Hippocampal formation (tissue), 2 donors: ENCODE measurements at regions not wholly inside any gene's neighbourhood (a gene's known extent, or its start where the extent isn't known, plus 50 kb on each side); places are given as distances from the start of the nearest gene placed in this dataset.
A peak's percentile ranks its signal among the peaks of the same experiment; 100 is the strongest.

Source experiments
- DNase-seq, 2 donors: peaks; one replicate each; lab custom pipeline; 2025; lab: John Stamatoyannopoulos, UW

- DNase-seq, result no peak
Observed at GRCh38 chr13:22189176-22190048, 518.5 kb downstream of the FGF9 start.

- DNase-seq, result no peak
Observed at GRCh38 chr13:22193070-22193469, 522.2 kb downstream of the FGF9 start.

GRCh38 chr13:22194106-22194805 lies 523.4 kb downstream of the FGF9 start:
- no peak for DNase-seq

GRCh38 chr13:22195726-22196125 lies 524.9 kb downstream of the FGF9 start:
- no peak for DNase-seq

DNA sequence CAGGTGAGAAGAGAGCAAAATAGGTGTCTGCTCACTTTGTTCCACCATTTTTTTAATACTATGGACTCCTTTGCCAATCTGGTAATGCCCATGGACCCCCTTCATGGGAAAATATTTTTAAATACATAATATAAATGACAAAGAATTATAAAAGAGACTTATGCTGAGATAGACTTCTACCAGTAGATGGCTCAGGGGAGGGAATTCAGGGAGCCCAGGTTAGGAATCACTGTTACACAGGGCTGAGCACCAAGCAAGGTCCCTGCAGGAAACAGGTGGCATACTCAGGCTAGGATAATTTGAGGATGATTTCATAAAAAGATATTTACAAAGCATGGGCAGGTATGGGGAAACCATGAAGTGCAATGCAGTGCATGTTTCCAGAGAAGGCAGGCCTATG lies 525.9 kb downstream of the FGF9 start:
- DNase-seq, result no peak

DNA sequence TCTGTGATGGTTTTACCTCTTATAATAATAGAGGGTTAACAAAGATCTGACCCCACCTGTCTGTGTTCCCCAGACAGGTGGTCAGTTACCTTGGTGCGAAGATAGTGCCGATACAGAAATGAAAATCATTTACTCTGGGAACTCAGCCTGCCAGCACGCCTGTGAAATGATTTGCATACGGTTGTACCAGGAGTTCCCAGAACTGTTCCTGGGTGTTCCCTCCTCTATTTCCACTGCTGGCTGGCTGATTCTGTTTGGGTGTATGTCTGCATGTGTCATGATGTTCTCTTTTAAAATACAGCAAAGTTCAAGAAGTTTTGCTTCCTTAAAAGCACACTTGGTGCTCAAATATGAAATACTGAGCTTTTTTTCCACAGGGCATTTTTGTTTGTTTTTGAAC lies 527.1 kb downstream of the FGF9 start:
- DNase-seq, result peak in 1 of 2 donors; percentile 6

DNA sequence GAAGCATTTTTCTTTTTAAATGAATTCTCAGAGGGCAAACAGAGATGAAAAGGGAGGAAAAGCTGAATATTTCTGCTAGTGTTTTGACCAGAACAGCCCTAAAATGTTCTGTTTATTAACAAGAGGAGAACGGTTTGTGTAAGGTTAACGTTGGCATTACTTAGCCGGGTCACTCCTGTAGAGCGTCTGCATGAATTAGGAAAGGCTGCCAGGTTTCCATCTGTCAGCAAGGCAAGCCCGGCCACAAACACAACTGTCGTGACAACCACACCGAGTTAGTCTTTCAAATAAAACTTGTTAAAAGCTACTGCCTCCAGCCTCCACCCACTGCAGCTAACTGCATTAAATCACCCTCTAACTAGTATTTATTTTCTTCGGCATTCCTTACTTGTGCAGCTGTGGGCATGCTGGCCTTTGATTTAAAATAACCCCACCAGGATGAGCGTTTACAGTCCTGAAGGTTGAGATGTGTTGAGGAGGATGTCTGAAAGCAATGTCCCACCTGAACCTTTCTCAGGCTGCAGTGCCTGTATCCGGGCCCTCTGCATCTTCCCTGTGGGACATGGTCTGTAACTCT lies 527.9 kb downstream of the FGF9 start:
- no peak for DNase-seq

- DNase-seq, result no peak
Observed at GRCh38 chr13:22200440-22200839, 529.6 kb downstream of the FGF9 start.

DNA sequence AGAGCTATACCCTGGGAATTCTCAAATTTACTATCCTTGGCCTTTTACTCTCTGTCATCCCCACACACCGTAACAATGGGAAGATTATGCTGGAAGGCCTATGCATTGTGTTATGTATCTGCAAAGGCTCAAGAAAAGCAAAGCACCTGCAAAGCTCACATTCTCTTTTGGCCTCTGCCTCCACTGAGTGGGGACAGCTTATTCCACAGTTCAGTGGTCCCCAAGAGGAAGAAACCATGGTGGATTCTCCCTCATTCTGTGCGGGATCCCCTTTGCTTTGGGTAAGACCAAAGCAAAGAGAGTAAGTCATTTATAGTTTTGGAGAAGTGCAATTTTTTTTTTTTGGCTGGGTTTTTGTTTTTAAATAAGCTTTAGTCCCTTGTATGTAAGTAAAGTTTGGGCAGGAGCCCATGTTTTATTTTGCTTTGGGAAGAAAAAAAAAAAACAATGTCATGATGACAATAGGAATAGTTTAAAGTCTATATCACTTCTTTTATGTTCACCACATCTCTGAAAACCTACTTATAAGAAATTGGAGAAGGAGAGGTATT lies 530.6 kb downstream of the FGF9 start:
- DNase-seq, result no peak

GRCh38 chr13:22210134-22210930 lies 539.5 kb downstream of the FGF9 start:
- no peak for DNase-seq

DNA sequence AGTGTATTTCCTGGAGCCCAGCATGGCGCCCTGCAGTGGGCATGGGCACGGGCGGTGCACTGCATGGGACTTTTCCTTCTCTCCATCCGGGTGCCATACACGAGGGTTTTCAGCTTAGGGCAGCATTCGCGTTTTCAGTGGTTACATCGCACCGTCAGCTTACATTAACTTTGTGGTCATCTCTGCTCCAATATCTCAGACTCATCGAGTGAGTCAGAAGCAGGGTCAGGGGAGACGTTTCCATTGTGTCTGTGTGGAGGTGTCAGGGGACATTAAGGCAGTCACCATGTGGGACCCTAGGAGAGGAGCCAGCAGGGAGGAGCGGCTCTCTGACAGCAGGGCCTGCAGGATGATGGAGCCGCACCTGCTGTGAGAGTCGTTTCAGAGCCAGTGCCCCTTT lies 541.0 kb downstream of the FGF9 start:
- no peak for DNase-seq

DNA sequence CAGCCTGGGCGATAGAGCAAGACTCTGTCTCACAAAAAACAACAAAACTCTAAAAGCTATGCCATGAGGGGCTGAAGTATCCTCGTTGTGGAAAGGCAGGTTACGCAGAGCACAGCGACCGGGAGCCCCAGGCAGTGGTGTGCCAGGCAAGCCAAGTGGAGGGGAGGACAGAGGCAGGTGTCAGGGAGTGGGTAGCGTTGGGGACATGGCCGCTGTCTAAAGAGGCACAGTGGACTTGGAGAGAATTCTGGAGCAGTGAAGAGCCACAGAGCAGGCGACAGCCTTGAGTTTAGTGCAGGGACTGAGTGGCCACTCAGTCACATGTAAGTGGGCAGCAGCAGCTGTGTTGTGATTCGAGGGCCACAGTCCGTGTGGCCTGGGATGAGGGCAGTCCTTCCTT lies 541.7 kb downstream of the FGF9 start:
- DNase-seq, result no peak

DNA sequence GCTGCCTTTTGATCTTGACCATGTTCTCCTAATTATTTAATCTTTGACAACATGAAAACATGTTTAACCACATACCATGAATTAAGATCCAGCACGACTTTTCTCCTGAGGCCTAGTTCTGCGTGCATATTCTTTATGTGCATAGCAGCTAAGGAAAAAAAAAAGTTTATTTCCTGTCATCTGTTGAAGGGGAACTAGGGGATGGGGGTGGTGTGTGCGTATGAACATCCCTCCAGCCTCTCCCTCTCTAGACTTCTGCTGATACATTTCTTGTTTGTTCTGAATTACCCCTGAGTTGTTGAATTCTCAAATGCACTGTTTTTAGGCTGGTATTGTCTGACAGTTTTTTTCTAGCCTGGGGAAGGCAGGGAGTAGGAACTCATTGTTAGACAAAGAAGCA lies 543.3 kb downstream of the FGF9 start:
- DNase-seq, result no peak

GRCh38 chr13:22218797-22219196 lies 547.9 kb downstream of the FGF9 start:
- DNase-seq, result no peak

DNA sequence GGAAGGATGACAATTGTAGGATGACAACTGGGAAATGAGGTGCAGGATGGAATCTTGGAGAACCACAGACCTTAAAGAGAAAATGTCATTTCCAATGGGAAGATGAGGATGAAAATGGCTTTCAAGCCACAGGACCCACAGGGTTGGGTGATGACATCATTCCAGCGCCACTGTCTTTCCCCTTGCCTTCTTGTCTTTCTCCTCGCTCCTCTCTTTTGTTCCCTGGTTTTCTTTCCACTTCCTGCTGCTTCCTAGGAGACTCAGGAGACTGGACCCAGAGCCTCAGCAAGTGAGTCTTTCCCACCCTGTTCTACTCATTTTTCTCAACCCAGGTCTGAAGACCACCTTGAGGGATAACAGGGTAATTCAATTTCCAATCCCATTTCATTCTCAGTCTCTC lies 548.8 kb downstream of the FGF9 start:
- DNase-seq, result no peak

- no peak for DNase-seq
Observed at GRCh38 chr13:22220151-22221135, 549.6 kb downstream of the FGF9 start.

- DNase-seq, result no peak
Observed at GRCh38 chr13:22223411-22223810, 552.5 kb downstream of the FGF9 start.

GRCh38 chr13:22226086-22226485 lies 555.2 kb downstream of the FGF9 start:
- no peak for DNase-seq

- no peak for DNase-seq
Observed at GRCh38 chr13:22227895-22228294, 557.0 kb downstream of the FGF9 start.

GRCh38 chr13:22229916-22230315 lies 559.0 kb downstream of the FGF9 start:
- no peak for DNase-seq

DNA sequence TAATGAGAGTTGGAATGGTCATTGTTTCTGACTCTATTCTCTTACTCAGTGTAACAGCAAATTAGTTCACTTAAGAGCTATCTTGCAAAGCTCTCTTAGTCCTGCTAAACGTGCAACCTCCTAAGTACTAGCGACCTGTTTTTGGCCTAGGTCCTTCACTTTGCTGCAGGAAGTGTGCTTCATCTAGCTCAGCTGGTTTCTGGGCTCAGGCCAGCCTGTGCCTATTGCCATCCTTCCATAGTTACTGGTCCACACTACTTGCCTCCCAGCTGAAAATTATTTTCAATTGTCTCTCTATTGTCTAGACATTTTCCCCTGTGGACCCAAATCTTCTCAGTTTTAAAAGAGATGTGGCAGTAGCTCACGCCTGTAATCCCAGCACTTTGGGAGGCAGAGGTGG lies 561.3 kb downstream of the FGF9 start:
- DNase-seq, result no peak
